ENCODE measurements at regions not wholly inside any gene's neighbourhood (a gene's known extent, or its start where the extent isn't known, plus 50 kb on each side); places are given as distances from the start of the nearest gene placed in this dataset.

GRCh38 chr3:72669224-72669623, 179.0 kb downstream of the SHQ1 start:
- POLR2A ChIA-PET = no interaction called here

GRCh38 chr3:72666447-72666755, 181.8 kb downstream of the SHQ1 start:
- Histone ChIP-seq H3K27ac (no peak overlapping the region), H3K4me3 (no peak overlapping the region), H3K4me2 (no peak overlapping the region), H3K4me1 (peaks cover 3% of the 10 kb centered on the region), H3K9me3 (no peaks in the 10 kb centered on the region)
- ChIA-PET CTCF (interaction anchor here (0.7 to 3.4 kb wide), 33 partner anchors 9 to 955 kb away, joined by 3 to 17 read pairs (median 4); no protein-coding TSS in a partner anchor), POLR2A (no interaction called here)
- WGBS (ENCODE audit: missing lambda C conversion rate) = 64% methylated on average over 3 of the region's 3 CpGs
- TF ChIP-seq FOSL2 (IDR thresholded peaks at IDR 0.05) (no peak), FOSL2 (CRISPR knock-in tag; IDR thresholded peaks at IDR 0.05) (no peak), CBX2 (IDR thresholded peaks at IDR 0.05; ENCODE audit: borderline replicate concordance, low read depth) (no peak), ZNF302 (CRISPR knock-in tag; IDR thresholded peaks at IDR 0.05) (no peak), KDM5A (IDR thresholded peaks at IDR 0.05) (no peak), JUN (IDR thresholded peaks at IDR 0.05) (no peak), REST (IDR thresholded peaks at IDR 0.05) (no peak), MAFK (IDR thresholded peaks at IDR 0.05; ENCODE audit: partially characterized antibody) (no peak), POLR2A (IDR thresholded peaks at IDR 0.05; ENCODE audit: low read length) (no peak), TP53 (CRISPR knock-in tag; IDR thresholded peaks at IDR 0.05) (no peak), ZC3H11A (IDR thresholded peaks at IDR 0.05) (no peak), RCOR1 (IDR thresholded peaks at IDR 0.05; ENCODE audit: low read depth, low read length) (no peak), RAD21 (conservative IDR thresholded peaks at IDR 0.05 in 1 of 2, IDR thresholded peaks at IDR 0.05 in 1 of 2) (no peak), ESRRA (IDR thresholded peaks at IDR 0.05; ENCODE audit: borderline replicate concordance, low read length) (no peak), HOXB13 (CRISPR knock-in tag; IDR thresholded peaks at IDR 0.05; ENCODE audit: low read depth) (no peak)
- no peak for DNase-seq (ENCODE audit: low read depth in 1 of 2, low spot score in 1 of 2)
- FAIRE-seq = no peak
- no peak for ATAC-seq

More at GRCh38 chr3:72669224-72669623, 179.0 kb downstream of the SHQ1 start:
- Histone ChIP-seq H3K4me2 (no peak overlapping the region), H3K4me3 (no peak overlapping the region), H3K4me1 (no peaks in the 10 kb centered on the region), H3K27ac (no peak overlapping the region), H3K9me3 (no peaks in the 10 kb centered on the region)
- ATAC-seq = no peak
- FAIRE-seq = no peak
- no peak for DNase-seq (ENCODE audit: low read depth in 1 of 2, low spot score in 1 of 2)
- CTCF ChIA-PET = no interaction called here
- 18% methylated on average over 2 of the region's 2 CpGs for WGBS (ENCODE audit: missing lambda C conversion rate)
- TF ChIP-seq SREBF2 (IDR thresholded peaks at IDR 0.05) = no peak
- no peak for TF ChIP-seq CHD2 (IDR thresholded peaks at IDR 0.05; ENCODE audit: low read length, partially characterized antibody)
- no peak for TF ChIP-seq BCL3 (IDR thresholded peaks at IDR 0.05)
- TF ChIP-seq SMC3 (IDR thresholded peaks at IDR 0.05) = no peak
- TF ChIP-seq ZSCAN20 (CRISPR knock-in tag; IDR thresholded peaks at IDR 0.05) = no peak
- TF ChIP-seq PHF8 (IDR thresholded peaks at IDR 0.05; ENCODE audit: borderline replicate concordance, low read depth) = no peak
- no peak for TF ChIP-seq MAX (IDR thresholded peaks at IDR 0.05)
- TF ChIP-seq RAD21 (conservative IDR thresholded peaks at IDR 0.05 in 1 of 2, IDR thresholded peaks at IDR 0.05 in 1 of 2) = no peak
- TF ChIP-seq ZC3H11A (IDR thresholded peaks at IDR 0.05) = no peak
- TF ChIP-seq EP300 (IDR thresholded peaks at IDR 0.05) = no peak
- no peak for TF ChIP-seq HOXB5 (CRISPR knock-in tag; IDR thresholded peaks at IDR 0.05)
- TF ChIP-seq BHLHE40 (IDR thresholded peaks at IDR 0.05; ENCODE audit: low read depth, low read length) = no peak
